H1 (cell line): ENCODE measurements at regions not wholly inside any gene's neighbourhood (a gene's known extent, or its start where the extent isn't known, plus 50 kb on each side); places are given as distances from the start of the nearest gene placed in this dataset.

Source experiments
- CTCF ChIA-PET: fragments of 300-600 bp; sonication (Branson Sonifier 250); formaldehyde crosslinking; loops from one replicate; lab custom pipeline; 2021; ENCODE audit not compliant: partially characterized antibody; lab: Charles Lee
- POLR2A ChIA-PET: fragments of 300-600 bp; sonication (Branson Sonifier 250); formaldehyde crosslinking; loops from one replicate; lab custom pipeline; 2021; ENCODE audit warnings: inconsistent platforms; ENCODE audit not compliant: partially characterized antibody; lab: Charles Lee
- DNase-seq, 2 experiments: peaks; one replicate each; pipeline versions ENCODE4 v3.0.0 to v3.0.0-alpha.2; 2010 to 2022; ENCODE audit warnings: low spot score in 2 of 2, low read depth in 1 of 2, mixed read lengths in 1 of 2
- FAIRE-seq: peaks from 2 replicates; lab custom pipeline; 2011; peaks lifted over from hg19 to GRCh38; lab: Jason Lieb, UNC
- H2AFZ ChIP-seq: 2 replicates; pipeline ENCODE4 v1.8.1; 2012; ENCODE audit warnings: low read length, inconsistent platforms
- H2AK5ac ChIP-seq: 2 replicates; pipeline ENCODE4 v1.6.1; 2013; ENCODE audit warnings: low read depth, low read length
- H2BK120ac ChIP-seq: replicated peaks from 2 replicates; pipeline ENCODE3; 2013; ENCODE audit warnings: low read depth, low read length, inconsistent platforms
- H2BK12ac ChIP-seq: 2 replicates; pipeline ENCODE4 v1.6.1; 2013; ENCODE audit warnings: low read depth, low read length
- H2BK15ac ChIP-seq: 2 replicates; pipeline ENCODE4 v1.6.1; 2013; ENCODE audit warnings: low read length
- H2BK20ac ChIP-seq: 2 replicates; pipeline ENCODE4 v1.6.1; 2013; ENCODE audit warnings: low read length
- H2BK5ac ChIP-seq: 2 replicates; pipeline ENCODE4 v1.6.1; 2013; ENCODE audit warnings: low read depth, low read length
- H3K14ac ChIP-seq: 2 replicates; pipeline ENCODE4 v1.6.1; 2013; ENCODE audit warnings: inconsistent platforms; ENCODE audit not compliant: insufficient read length
- H3K18ac ChIP-seq: 2 replicates; pipeline ENCODE4 v1.6.1; 2013; ENCODE audit warnings: low read length; ENCODE audit errors: extremely low read depth
- H3K23ac ChIP-seq: 2 replicates; pipeline ENCODE4 v1.6.1; 2013; ENCODE audit warnings: inconsistent platforms; ENCODE audit not compliant: insufficient read length
- H3K23me2 ChIP-seq: 2 replicates; pipeline ENCODE4 v1.6.1; 2013; ENCODE audit warnings: low read depth, low read length
- H3K27ac ChIP-seq: 2 replicates; pipeline ENCODE4 v1.6.1; 2011; ENCODE audit warnings: low read depth, low read length, inconsistent platforms
- H3K27me3 ChIP-seq, 4 experiments: replicated peaks in 1 of 4; 1 replicate in 1 of 4; 2 replicates in 3 of 4; pipeline versions ENCODE4 v1.6.1 to v1.8.1; 2011 to 2013; ENCODE audit warnings: low read length in 3 of 4, mild to moderate bottlenecking in 3 of 4, inconsistent platforms in 2 of 4, mixed read lengths in 2 of 4, moderate library complexity in 1 of 4; ENCODE audit not compliant: control insufficient read depth in 3 of 4, insufficient read depth in 3 of 4; ENCODE audit errors: extremely low read depth in 1 of 4
- H3K36me3 ChIP-seq, 4 experiments: 2 replicates each; pipeline versions ENCODE4 v1.6.1 to v1.8.1; 2011 to 2013; ENCODE audit warnings: mild to moderate bottlenecking in 4 of 4, low read length in 3 of 4, moderate library complexity in 2 of 4, control low read depth in 1 of 4, inconsistent platforms in 1 of 4; ENCODE audit not compliant: insufficient read depth in 4 of 4, control insufficient read depth in 2 of 4
- H3K4ac ChIP-seq: replicated peaks from 2 replicates; pipeline ENCODE3; 2013; ENCODE audit warnings: low read length, low read depth, mixed read lengths, inconsistent platforms; ENCODE audit not compliant: insufficient read length
- H3K4me1 ChIP-seq, 4 experiments: replicated peaks in 1 of 4; 1 replicate in 1 of 4; 2 replicates in 3 of 4; pipeline versions ENCODE4 v1.6.1 to v1.8.1; 2011 to 2013; ENCODE audit warnings: low read length in 3 of 4, inconsistent platforms in 2 of 4, mixed read lengths in 1 of 4; ENCODE audit not compliant: insufficient read depth in 4 of 4, control insufficient read depth in 3 of 4
- H3K4me2 ChIP-seq, 2 experiments: 2 replicates each; pipeline versions ENCODE4 v1.6.1 to v1.8.1; 2011 to 2013; ENCODE audit warnings: low read depth in 2 of 2, low read length in 2 of 2, control low read depth in 1 of 2, inconsistent platforms in 1 of 2, mild to moderate bottlenecking in 1 of 2; ENCODE audit not compliant: insufficient read depth in 1 of 2
- H3K4me3 ChIP-seq, 4 experiments: fragments of 200-600, 300-600 bp in 1 of 4; sonication (generic), shearing (Covaris generic), sonication (Bioruptor Twin) in 1 of 4; 2 replicates each; pipeline versions ENCODE4 v1.5.1 to v1.8.1; 2011 to 2016; ENCODE audit warnings: low read length in 4 of 4, low read depth in 3 of 4, control low read depth in 2 of 4, inconsistent platforms in 2 of 4, mild to moderate bottlenecking in 2 of 4, mixed read lengths in 1 of 4, moderate library complexity in 1 of 4; ENCODE audit not compliant: insufficient read depth in 2 of 4; ENCODE audit errors: extremely low read depth in 1 of 4
- H3K56ac ChIP-seq: replicated peaks from 2 replicates; pipeline ENCODE3; 2013; ENCODE audit warnings: low read depth, mild to moderate bottlenecking, mixed read lengths, low read length, inconsistent platforms; ENCODE audit not compliant: insufficient read length
- H3K79me1 ChIP-seq: 2 replicates; pipeline ENCODE4 v1.6.1; 2013; ENCODE audit warnings: low read depth, low read length, control low read depth
- H3K79me2 ChIP-seq, 2 experiments: 2 replicates each; pipeline versions ENCODE4 v1.6.1 to v1.8.1; 2012 to 2013; ENCODE audit warnings: low read length in 2 of 2, mild to moderate bottlenecking in 2 of 2, inconsistent platforms in 1 of 2; ENCODE audit not compliant: insufficient read depth in 2 of 2, control insufficient read depth in 1 of 2
- H3K9ac ChIP-seq, 4 experiments: replicated peaks in 1 of 4; 1 replicate in 1 of 4; 2 replicates in 3 of 4; pipeline versions ENCODE4 v1.6.1 to v1.8.1; 2011 to 2013; ENCODE audit warnings: low read depth in 3 of 4, low read length in 3 of 4, control low read depth in 2 of 4, mild to moderate bottlenecking in 2 of 4, moderate library complexity in 2 of 4, inconsistent platforms in 1 of 4; ENCODE audit errors: extremely low read depth in 1 of 4
- H3K9me3 ChIP-seq, 2 experiments: 2 replicates each; pipeline versions ENCODE4 v1.6.1 to v1.8.1; 2012 to 2013; ENCODE audit warnings: mild to moderate bottlenecking in 2 of 2, moderate library complexity in 2 of 2, control low read depth in 1 of 2, inconsistent platforms in 1 of 2, low read depth in 1 of 2, low read length in 1 of 2, mixed read lengths in 1 of 2; ENCODE audit not compliant: insufficient read depth in 2 of 2
- H4K20me1 ChIP-seq, 2 experiments: replicated peaks in 1 of 2; 2 replicates each; pipeline versions ENCODE3 to v1.8.1; 2011 to 2013; ENCODE audit warnings: inconsistent platforms in 2 of 2, low read length in 2 of 2, mild to moderate bottlenecking in 1 of 2; ENCODE audit not compliant: insufficient read depth in 2 of 2, control insufficient read depth in 1 of 2
- H4K5ac ChIP-seq: 2 replicates; pipeline ENCODE4 v1.6.1; 2013; ENCODE audit warnings: low read length, low read depth, mixed read lengths, inconsistent platforms; ENCODE audit not compliant: insufficient read length
- H4K8ac ChIP-seq: 2 replicates; pipeline ENCODE4 v1.8.0; 2013; ENCODE audit warnings: mild to moderate bottlenecking, moderate library complexity, low read length, inconsistent platforms; ENCODE audit not compliant: insufficient read depth; ENCODE audit errors: extremely low read depth
- H4K91ac ChIP-seq: replicated peaks from 2 replicates; pipeline ENCODE3; 2013; ENCODE audit warnings: low read length, mixed read lengths, inconsistent platforms; ENCODE audit not compliant: insufficient read length
- BCL11A ChIP-seq, 2 experiments: IDR thresholded peaks; one replicate each; pipeline ENCODE4 v1.6.1; 2011; ENCODE audit warnings: low read depth in 2 of 2, low read length in 2 of 2, mild to moderate bottlenecking in 2 of 2
- EGR1 ChIP-seq: IDR thresholded peaks from 2 replicates; pipeline ENCODE4 v1.6.1; 2011; ENCODE audit warnings: low read depth, low read length, borderline replicate concordance
- EP300 ChIP-seq, 2 experiments: IDR thresholded peaks; 1 replicate in 1 of 2; 2 replicates in 1 of 2; pipeline ENCODE4 v1.6.1; 2011 to 2012; ENCODE audit warnings: low read depth in 2 of 2, low read length in 2 of 2, mild to moderate bottlenecking in 2 of 2, borderline replicate concordance in 1 of 2, inconsistent platforms in 1 of 2, moderate library complexity in 1 of 2
- EZH2 ChIP-seq: fragments of 200-600 bp; sonication (generic); IDR thresholded peaks from 2 replicates; pipeline ENCODE4 v1.7.1; 2012; ENCODE audit warnings: low read depth, mild to moderate bottlenecking, moderate library complexity, low read length, inconsistent platforms; ENCODE audit not compliant: severe bottlenecking
- GTF2F1 ChIP-seq: IDR thresholded peaks from 2 replicates; pipeline ENCODE4 v1.6.1; 2012; ENCODE audit warnings: low read depth, low read length, improper control_type of control experiment, borderline replicate concordance
- HDAC2 ChIP-seq, 2 experiments: fragments of 300-600 bp in 1 of 2; sonication (generic) in 1 of 2; IDR thresholded peaks; 2 replicates each; pipeline ENCODE4 v1.6.1; 2011 to 2012; ENCODE audit warnings: low read depth in 2 of 2, low read length in 2 of 2, mild to moderate bottlenecking in 2 of 2, moderate library complexity in 2 of 2, borderline replicate concordance in 1 of 2, inconsistent platforms in 1 of 2
- KDM1A ChIP-seq: fragments of 200-600, 300-600 bp; sonication (generic); IDR thresholded peaks from 2 replicates; pipeline ENCODE4 v1.7.1; 2016; ENCODE audit warnings: mild to moderate bottlenecking, low read length, borderline replicate concordance
- POLR2A ChIP-seq, 2 experiments: IDR thresholded peaks; 1 replicate in 1 of 2; 2 replicates in 1 of 2; pipeline ENCODE4 v1.6.1; 2011; ENCODE audit warnings: low read depth in 2 of 2, low read length in 2 of 2, mild to moderate bottlenecking in 2 of 2; ENCODE audit errors: control extremely low read depth in 1 of 2
- RAD21 ChIP-seq, 2 experiments: IDR thresholded peaks in 1 of 2; conservative IDR thresholded peaks in 1 of 2; 2 replicates each; pipeline ENCODE4 v1.6.1; 2011; ENCODE audit warnings: low read depth in 2 of 2, low read length in 2 of 2, improper control_type of control experiment in 1 of 2, inconsistent platforms in 1 of 2, mild to moderate bottlenecking in 1 of 2, moderate library complexity in 1 of 2
- RNF2 ChIP-seq: fragments of 200-900, 300-1000 bp; sonication (generic); IDR thresholded peaks from 2 replicates; pipeline ENCODE4 v1.7.1; 2016; ENCODE audit warnings: borderline replicate concordance, low read depth, mild to moderate bottlenecking, antibody characterized with exemption, low read length; ENCODE audit not compliant: poor library complexity, severe bottlenecking; ENCODE audit errors: missing control alignments
- SP1 ChIP-seq: IDR thresholded peaks from 2 replicates; pipeline ENCODE4 v1.6.1; 2011; ENCODE audit warnings: low read depth, low read length
- SP2 ChIP-seq: IDR thresholded peaks from 2 replicates; pipeline ENCODE4 v1.6.1; 2012; ENCODE audit warnings: mild to moderate bottlenecking, low read length, inconsistent platforms
- WGBS, 2 experiments: shearing (Covaris generic) in 1 of 2; methylation state at CpG; one replicate each; pipeline versions ENCODE4 v1.1.6 to v1.1.7; 2013 to 2015; ENCODE audit warnings: low lambda C conversion rate in 2 of 2, mixed read lengths in 2 of 2, inconsistent platforms in 1 of 2, low coverage in 1 of 2, missing lambda C conversion rate in 1 of 2; ENCODE audit not compliant: insufficient replicate concordance in 2 of 2, insufficient coverage in 1 of 2, insufficient read length in 1 of 2; ENCODE audit errors: extremely low coverage in 1 of 2, missing lambda C conversion rate in 1 of 2; 5-methylcytosine and 5-hydroxymethylcytosine counted together
- TF ChIP-seq, protein P1 (sequence below): IDR thresholded peaks from 2 replicates; pipeline ENCODE4 v1.6.1; 2011; ENCODE audit warnings: low read depth, mild to moderate bottlenecking, low read length; ENCODE audit not compliant: insufficient read depth

GRCh38 chr15:62868507-62868906 lies 174.0 kb upstream of the TPM1 start:
- H3K4me1 ChIP-seq, result 0 out of 7 replicates have a peak, but pooled peaks cover 0 to 2% (median 0%) of the 10 kb centered on the region in 4 experiments
- no peak for FAIRE-seq
- H3K4ac ChIP-seq, result no peak overlapping the region
- H2BK20ac ChIP-seq, result no peak overlapping the region
- no peak overlapping the region for H3K56ac ChIP-seq
- H3K27me3 ChIP-seq, result no peaks in the 10 kb centered on the region
- H3K27ac ChIP-seq, result no peak overlapping the region
- DNase-seq, result no peak
- H3K36me3 ChIP-seq, result no peaks in the 10 kb centered on the region
- H4K8ac ChIP-seq, result no peak overlapping the region
- ChIA-PET CTCF (interaction anchor here (1.2 kb wide), 1 partner anchor 44 kb away, joined by 5 read pairs; no protein-coding TSS in a partner anchor), POLR2A (interaction anchor here (1.4 kb wide), 1 partner anchor 175 kb away, joined by 5 read pairs; the partner anchor contains the start of gene TPM1)
- H3K4me2 ChIP-seq, result no peak overlapping the region
- H2AFZ ChIP-seq, result no peak overlapping the region
- no peak overlapping the region for H2BK120ac ChIP-seq
- no peak overlapping the region for H3K4me3 ChIP-seq
- no peaks in the 10 kb centered on the region for H3K79me1 ChIP-seq
- H3K9me3 ChIP-seq, result no peaks in the 10 kb centered on the region; a peak in 1 of 4 replicates
- no peak overlapping the region for H2AK5ac ChIP-seq
- H4K91ac ChIP-seq, result no peak overlapping the region
- no peaks in the 10 kb centered on the region for H4K20me1 ChIP-seq
- no peak overlapping the region for H3K9ac ChIP-seq
- no peak overlapping the region for H2BK12ac ChIP-seq
- 85% methylated on average over 6 of the region's 6 CpGs; no CpG with 5 or more reads in 1 of the 2 experiments for WGBS, 2 experiments
- no peaks in the 10 kb centered on the region for H3K23me2 ChIP-seq
- H3K14ac ChIP-seq, result no peak overlapping the region
- no peak overlapping the region for H2BK15ac ChIP-seq
- H2BK5ac ChIP-seq, result no peak overlapping the region
- no peak overlapping the region for H3K23ac ChIP-seq
- H4K5ac ChIP-seq, result no peak overlapping the region
- no peaks in the 10 kb centered on the region for H3K79me2 ChIP-seq
- no peak overlapping the region for H3K18ac ChIP-seq
- TF ChIP-seq POLR2A (IDR thresholded peaks at IDR 0.05; ENCODE audit: control extremely low read depth in 1 of 2, low read depth in 2 of 2, low read length in 2 of 2) (no peak), KDM1A (no peak), BCL11A (IDR thresholded peaks at IDR 0.05; ENCODE audit: low read depth in 2 of 2, low read length in 2 of 2) (no peak), GTF2F1 (no peak), EGR1 (no peak), SP1 (no peak), EZH2 (no peak), RAD21 (IDR thresholded peaks at IDR 0.05 in 1 of 2, conservative IDR thresholded peaks at IDR 0.05 in 1 of 2; ENCODE audit: low read depth in 2 of 2, low read length in 2 of 2) (no peak), RNF2 (no peak), EP300 (IDR thresholded peaks at IDR 0.05; ENCODE audit: borderline replicate concordance in 1 of 2, low read depth in 2 of 2, low read length in 2 of 2) (no peak), HDAC2 (IDR thresholded peaks at IDR 0.05; ENCODE audit: borderline replicate concordance in 1 of 2, low read depth in 2 of 2, low read length in 2 of 2) (no peak), SP2 (no peak)
- TF ChIP-seq, protein P1, sequence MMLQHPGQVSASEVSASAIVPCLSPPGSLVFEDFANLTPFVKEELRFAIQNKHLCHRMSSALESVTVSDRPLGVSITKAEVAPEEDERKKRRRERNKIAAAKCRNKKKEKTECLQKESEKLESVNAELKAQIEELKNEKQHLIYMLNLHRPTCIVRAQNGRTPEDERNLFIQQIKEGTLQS, result no peak
